Colonic mucosa (tissue), 4 donors: ENCODE measurements at regions not wholly inside any gene's neighbourhood (a gene's known extent, or its start where the extent isn't known, plus 50 kb on each side); places are given as distances from the start of the nearest gene placed in this dataset.

Experiments
- DNase-seq: peaks from one replicate; pipeline ENCODE4 v3.0.0-alpha.2; 2020
- H3K27ac ChIP-seq: fragments of 200-600 bp; one replicate; pipeline ENCODE4 v1.8.0; 2021
- H3K27me3 ChIP-seq: fragments of 200-600 bp; one replicate; pipeline ENCODE4 v1.8.0; 2021
- H3K36me3 ChIP-seq: fragments of 200-600 bp; one replicate; pipeline ENCODE4 v1.8.0; 2021
- H3K4me1 ChIP-seq: fragments of 200-600 bp; one replicate; pipeline ENCODE4 v1.8.0; 2021; ENCODE audit warnings: mild to moderate bottlenecking
- H3K4me3 ChIP-seq: fragments of 200-600 bp; one replicate; pipeline ENCODE4 v1.8.0; 2021
- H3K9ac ChIP-seq, 2 donors: one replicate each; pipeline ENCODE4 v1.7.0; 2013; ENCODE audit warnings: control low read depth in 2 of 2, low read depth in 2 of 2, low read length in 2 of 2
- H3K9me3 ChIP-seq: fragments of 200-600 bp; one replicate; pipeline ENCODE4 v1.8.0; 2021
- intact Hi-C: fragments of 100-400 bp; cut with DNase I; formaldehyde crosslinking; loops from one replicate; pipeline ENCODE4 v1.14.1; 2022
- TF ChIP-seq, protein P1 (sequence below): fragments of 200-600 bp; IDR thresholded peaks from one replicate; pipeline ENCODE4 v1.8.0; 2022; ENCODE audit warnings: antibody characterized with exemption, mild to moderate bottlenecking
- donor health status: healthy.
- donor health status: DM: no; HTN: no; CAD: no.
- donor health status: DM: no; HTN: no; CAD: no.

DNA sequence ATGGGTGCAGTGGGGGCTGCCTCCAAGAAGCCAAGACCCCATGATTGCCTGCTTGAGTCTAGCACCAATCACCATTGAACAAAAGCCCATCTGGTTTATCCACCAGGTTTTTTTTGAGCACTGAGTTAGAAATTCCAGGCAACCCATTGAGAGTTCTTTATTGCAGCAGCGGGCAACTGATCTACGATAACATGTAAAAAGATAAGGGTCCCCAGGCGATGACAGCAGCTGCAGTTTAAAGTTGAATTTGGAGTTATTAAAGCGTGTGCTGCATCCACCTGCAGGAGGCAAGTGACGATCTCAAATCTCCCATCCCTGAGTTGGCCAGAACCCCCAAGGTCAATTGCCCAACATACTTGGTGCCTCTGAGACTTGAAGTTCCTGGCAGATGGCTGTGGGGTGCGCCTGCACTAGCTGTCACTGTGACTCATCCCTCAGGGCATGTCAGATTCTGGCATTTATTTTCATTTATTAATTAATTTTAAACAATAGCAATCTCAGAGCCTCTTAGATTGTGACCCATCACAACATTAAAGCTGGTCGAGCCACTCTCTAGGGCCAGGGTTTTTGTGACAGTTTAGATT is 290.4 kb upstream of the SULF2 start:
- H3K27ac ChIP-seq = no peak overlapping the region
- TF ChIP-seq, protein P1, sequence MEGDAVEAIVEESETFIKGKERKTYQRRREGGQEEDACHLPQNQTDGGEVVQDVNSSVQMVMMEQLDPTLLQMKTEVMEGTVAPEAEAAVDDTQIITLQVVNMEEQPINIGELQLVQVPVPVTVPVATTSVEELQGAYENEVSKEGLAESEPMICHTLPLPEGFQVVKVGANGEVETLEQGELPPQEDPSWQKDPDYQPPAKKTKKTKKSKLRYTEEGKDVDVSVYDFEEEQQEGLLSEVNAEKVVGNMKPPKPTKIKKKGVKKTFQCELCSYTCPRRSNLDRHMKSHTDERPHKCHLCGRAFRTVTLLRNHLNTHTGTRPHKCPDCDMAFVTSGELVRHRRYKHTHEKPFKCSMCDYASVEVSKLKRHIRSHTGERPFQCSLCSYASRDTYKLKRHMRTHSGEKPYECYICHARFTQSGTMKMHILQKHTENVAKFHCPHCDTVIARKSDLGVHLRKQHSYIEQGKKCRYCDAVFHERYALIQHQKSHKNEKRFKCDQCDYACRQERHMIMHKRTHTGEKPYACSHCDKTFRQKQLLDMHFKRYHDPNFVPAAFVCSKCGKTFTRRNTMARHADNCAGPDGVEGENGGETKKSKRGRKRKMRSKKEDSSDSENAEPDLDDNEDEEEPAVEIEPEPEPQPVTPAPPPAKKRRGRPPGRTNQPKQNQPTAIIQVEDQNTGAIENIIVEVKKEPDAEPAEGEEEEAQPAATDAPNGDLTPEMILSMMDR = no peak
- no peak for DNase-seq
- no peaks in the 10 kb centered on the region for H3K27me3 ChIP-seq
- no peaks in the 10 kb centered on the region for H3K9me3 ChIP-seq
- no peaks in the 10 kb centered on the region for H3K4me1 ChIP-seq
- no peaks in the 10 kb centered on the region for H3K36me3 ChIP-seq
- no peak overlapping the region for H3K4me3 ChIP-seq
- H3K9ac ChIP-seq = no peak overlapping the region
- intact Hi-C loops = no loop called here

DNA sequence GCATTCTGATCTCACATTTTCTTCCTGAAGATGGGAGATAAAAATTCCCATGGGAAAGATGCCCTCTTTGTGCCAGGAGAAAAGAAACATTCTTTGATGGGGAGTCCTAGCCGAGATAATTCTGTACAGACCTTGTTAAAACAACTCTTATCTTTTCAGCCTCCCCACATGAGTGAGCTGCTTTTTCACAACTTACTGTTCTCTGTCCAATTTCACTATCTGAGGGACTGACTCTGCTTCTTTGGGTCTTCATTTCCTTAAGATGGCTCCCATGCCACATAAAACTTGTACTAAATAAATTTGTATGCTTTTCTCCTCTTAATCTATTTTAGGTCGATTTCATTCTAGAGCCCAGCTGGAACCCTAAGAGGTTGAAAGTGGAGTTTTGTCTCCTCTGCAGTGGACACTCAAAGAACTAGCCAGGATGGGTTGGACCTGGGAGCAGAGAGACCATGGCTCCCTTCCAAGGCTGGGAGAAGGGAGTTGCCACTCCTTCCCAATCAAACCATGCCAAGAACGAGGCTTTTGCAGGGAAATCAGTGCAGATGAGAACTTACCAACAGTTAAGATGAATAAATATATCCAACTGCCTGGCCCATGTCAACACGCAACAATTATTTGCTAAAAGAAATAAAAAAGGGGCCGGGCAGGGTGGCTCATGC is 285.8 kb upstream of the SULF2 start:
- Histone ChIP-seq H3K36me3 (no peaks in the 10 kb centered on the region), H3K9me3 (no peaks in the 10 kb centered on the region), H3K4me1 (no peaks in the 10 kb centered on the region), H3K4me3 (no peak overlapping the region), H3K27ac (no peak overlapping the region), H3K9ac (no peak overlapping the region), H3K27me3 (no peaks in the 10 kb centered on the region)
- DNase-seq = no peak
- intact Hi-C loops = no loop called here
- TF ChIP-seq, protein P1 = no peak

DNA sequence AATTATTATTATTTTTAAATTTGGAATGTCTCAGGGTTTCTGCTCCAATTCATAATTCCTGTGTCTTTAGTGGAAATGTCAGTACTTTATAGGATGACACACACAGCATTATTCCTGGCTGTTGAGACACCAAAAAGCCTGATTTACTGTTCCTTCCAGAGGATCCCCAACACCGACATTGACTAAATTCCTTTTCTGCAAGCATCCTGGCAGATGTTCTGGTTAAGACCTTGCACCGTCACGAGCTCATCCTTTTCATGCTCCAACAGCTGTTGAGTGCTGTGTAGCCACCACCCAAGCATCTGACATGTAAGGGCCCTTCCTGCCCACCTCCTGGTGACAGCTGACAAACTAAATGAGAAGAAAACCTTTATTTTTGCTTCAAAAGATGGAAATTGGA is 284.3 kb upstream of the SULF2 start:
- DNase-seq = no peak
- TF ChIP-seq, protein P1 = no peak
- H3K4me3 ChIP-seq = no peak overlapping the region
- intact Hi-C loops = no loop called here
- H3K27ac ChIP-seq = no peak overlapping the region
- H3K9me3 ChIP-seq = no peaks in the 10 kb centered on the region
- no peaks in the 10 kb centered on the region for H3K27me3 ChIP-seq
- no peak overlapping the region for H3K9ac ChIP-seq
- H3K4me1 ChIP-seq = no peaks in the 10 kb centered on the region
- no peaks in the 10 kb centered on the region for H3K36me3 ChIP-seq

DNA sequence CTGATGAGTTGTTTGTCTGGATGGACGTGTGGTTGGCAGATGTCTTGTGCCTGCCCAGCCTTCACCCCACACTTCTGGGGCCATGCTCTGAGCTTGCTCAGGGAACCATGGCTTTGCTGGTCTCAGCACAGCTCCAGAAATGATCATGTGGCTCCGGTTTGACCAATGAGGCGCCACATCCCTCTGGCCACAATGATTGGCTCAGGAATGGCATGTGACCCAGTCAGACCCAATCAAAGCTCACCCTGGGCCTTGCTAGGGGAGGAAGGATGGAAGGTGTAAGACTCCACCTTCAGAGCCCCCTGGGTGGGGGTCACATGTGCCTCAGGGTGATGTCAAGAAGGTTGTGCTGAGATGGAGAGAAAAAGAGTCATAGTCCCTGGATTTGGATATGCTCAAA is 281.6 kb upstream of the SULF2 start:
- intact Hi-C loops = no loop called here
- Histone ChIP-seq H3K27me3 (no peaks in the 10 kb centered on the region), H3K36me3 (no peaks in the 10 kb centered on the region), H3K9me3 (no peaks in the 10 kb centered on the region), H3K27ac (no peak overlapping the region), H3K4me1 (no peaks in the 10 kb centered on the region), H3K9ac (no peak overlapping the region), H3K4me3 (no peak overlapping the region)
- no peak for DNase-seq
- TF ChIP-seq, protein P1 = no peak

DNA sequence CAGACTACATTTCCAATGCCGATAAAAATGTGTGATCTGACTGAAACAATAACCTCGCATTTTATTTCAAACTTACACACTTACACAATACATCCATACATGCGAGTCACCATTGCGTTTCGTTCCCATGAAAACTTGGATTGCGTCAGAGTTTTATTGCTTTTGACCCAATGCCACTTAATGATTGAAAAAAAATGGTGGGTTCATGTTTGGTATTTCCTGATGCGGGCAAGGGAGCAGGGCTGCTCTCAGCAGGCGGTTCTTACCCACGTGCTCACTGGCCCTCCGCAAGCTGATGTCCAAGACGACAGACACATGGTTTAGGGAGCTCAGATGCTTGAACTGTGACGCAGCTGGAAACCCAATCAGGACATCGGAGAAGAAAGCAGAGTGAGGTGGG is 281.0 kb upstream of the SULF2 start:
- no peak for DNase-seq
- Histone ChIP-seq H3K4me3 (no peak overlapping the region), H3K9ac (no peak overlapping the region), H3K27me3 (no peaks in the 10 kb centered on the region), H3K27ac (no peak overlapping the region), H3K9me3 (no peaks in the 10 kb centered on the region), H3K4me1 (no peaks in the 10 kb centered on the region), H3K36me3 (no peaks in the 10 kb centered on the region)
- intact Hi-C loops = no loop called here
- TF ChIP-seq, protein P1 = no peak
